ENCODE measurements at regions not wholly inside any gene's neighbourhood (a gene's known extent, or its start where the extent isn't known, plus 50 kb on each side); places are given as distances from the start of the nearest gene placed in this dataset.

GRCh38 chr15:91694131-91694830 lies 159.2 kb upstream of the SLCO3A1 start:
- CTCF ChIA-PET = no interaction called here
- H3K9ac ChIP-seq (ENCODE audit: control insufficient read depth, insufficient read depth, low read length) = no peak overlapping the region

More at GRCh38 chr15:91694131-91694830, 159.2 kb upstream of the SLCO3A1 start:
- Histone ChIP-seq H3K9me3 (replicated peaks; ENCODE audit: control insufficient read depth, insufficient read depth, low read length) (no peaks in the 10 kb centered on the region), H3K36me3 (ENCODE audit: control insufficient read depth in 2 of 2, insufficient read depth in 2 of 2, low read length in 1 of 2) (no peaks in the 10 kb centered on the region), H4K20me1 (ENCODE audit: control insufficient read depth, insufficient read depth) (no peaks in the 10 kb centered on the region), H3K4me1 (ENCODE audit: control insufficient read depth, insufficient read depth, low read length) (no peaks in the 10 kb centered on the region), H3K27ac (ENCODE audit: control insufficient read depth, insufficient read depth) (no peak overlapping the region), H3K27me3 (replicated peaks in 1 of 2; ENCODE audit: control insufficient read depth in 2 of 2, insufficient read depth in 2 of 2, low read length in 1 of 2) (no peaks in the 10 kb centered on the region), H2AFZ (ENCODE audit: control insufficient read depth, low read depth, low read length) (no peak overlapping the region), H3K4me2 (ENCODE audit: control insufficient read depth, insufficient read depth) (no peak overlapping the region), H3K4me3 (no peak overlapping the region), H3K79me2 (ENCODE audit: control insufficient read depth, insufficient read depth, low read length) (no peaks in the 10 kb centered on the region)
- ATAC-seq (no peak), FAIRE-seq (no peak), DNase-seq (ENCODE audit: low read depth, low spot score) (no peak)
- intact Hi-C loops (cut with micrococcal nuclease; ENCODE audit: unreplicated experiment) (no loop called here), in situ Hi-C loops (cut with MboI) (no loop called here)
- ChIA-PET SMC1A (ENCODE audit: uncharacterized antibody, unreplicated experiment) (no interaction called here), RAD21 (ENCODE audit: unreplicated experiment) (no interaction called here), POLR2A (no interaction called here)
- TF ChIP-seq NBN (IDR thresholded peaks at IDR 0.05) (no peak), RCOR1 (conservative IDR thresholded peaks at IDR 0.05; ENCODE audit: low read depth, low read length) (no peak), REST (IDR thresholded peaks at IDR 0.05; ENCODE audit: low read depth, low read length) (no peak), MAX (IDR thresholded peaks at IDR 0.05; ENCODE audit: low read depth, low read length) (no peak), CHD4 (IDR thresholded peaks at IDR 0.05) (no peak), CHD2 (IDR thresholded peaks at IDR 0.05; ENCODE audit: borderline replicate concordance, low read depth, low read length) (no peak), TCF3 (IDR thresholded peaks at IDR 0.05; ENCODE audit: borderline replicate concordance, insufficient read depth, low read depth, low read length) (no peak), JUNB (IDR thresholded peaks at IDR 0.05) (no peak), MLLT1 (IDR thresholded peaks at IDR 0.05) (no peak), CEBPB (IDR thresholded peaks at IDR 0.05; ENCODE audit: borderline replicate concordance in 1 of 2, low read depth in 2 of 2, low read length in 2 of 2) (no peak), SMC3 (IDR thresholded peaks at IDR 0.05; ENCODE audit: borderline replicate concordance, low read length) (no peak), DPF2 (IDR thresholded peaks at IDR 0.05) (no peak), NR2C1 (IDR thresholded peaks at IDR 0.05) (no peak), POLR2AphosphoS5 (IDR thresholded peaks at IDR 0.05; ENCODE audit: low read length) (no peak), HSF1 (IDR thresholded peaks at IDR 0.05; ENCODE audit: low read depth, low read length) (no peak), JUND (IDR thresholded peaks at IDR 0.05; ENCODE audit: low read depth, low read length) (no peak), NFXL1 (IDR thresholded peaks at IDR 0.05; ENCODE audit: borderline replicate concordance) (no peak)
- no TSS peak for BruUV-seq (replicated peaks)
- 23% methylated on average over 11 of the region's 11 CpGs for WGBS (ENCODE audit: insufficient coverage, insufficient replicate concordance, low lambda C conversion rate, missing lambda C conversion rate)
